Activated T-cell treated with anti-CD3 and anti-CD28 coated beads, Interleukin-2, amount 50 U/mL, for 24 hours (primary cell): ENCODE measurements at regions not wholly inside any gene's neighbourhood (a gene's known extent, or its start where the extent isn't known, plus 50 kb on each side); places are given as distances from the start of the nearest gene placed in this dataset.

Experiments
- DNase-seq: peaks from one replicate; pipeline ENCODE4 v3.0.0-alpha.2; 2020
- H3K27ac Mint-ChIP-seq: 2 replicates; pipeline ENCODE4 v1.8.0; 2020; ENCODE audit warnings: mild to moderate bottlenecking, mixed read lengths
- H3K27me3 Mint-ChIP-seq: 2 replicates; pipeline ENCODE4 v1.8.0; 2020; ENCODE audit warnings: mixed read lengths
- H3K36me3 Mint-ChIP-seq: 2 replicates; pipeline ENCODE4 v1.8.0; 2020; ENCODE audit warnings: low read depth, mixed read lengths
- H3K4me1 Mint-ChIP-seq: 2 replicates; pipeline ENCODE4 v1.8.0; 2020; ENCODE audit warnings: low read depth, mixed read lengths
- H3K4me3 Mint-ChIP-seq: 2 replicates; pipeline ENCODE4 v1.8.0; 2020; ENCODE audit warnings: mild to moderate bottlenecking, moderate library complexity, mixed read lengths
- H3K9me3 Mint-ChIP-seq: 2 replicates; pipeline ENCODE4 v1.8.0; 2020; ENCODE audit warnings: mixed read lengths

DNA sequence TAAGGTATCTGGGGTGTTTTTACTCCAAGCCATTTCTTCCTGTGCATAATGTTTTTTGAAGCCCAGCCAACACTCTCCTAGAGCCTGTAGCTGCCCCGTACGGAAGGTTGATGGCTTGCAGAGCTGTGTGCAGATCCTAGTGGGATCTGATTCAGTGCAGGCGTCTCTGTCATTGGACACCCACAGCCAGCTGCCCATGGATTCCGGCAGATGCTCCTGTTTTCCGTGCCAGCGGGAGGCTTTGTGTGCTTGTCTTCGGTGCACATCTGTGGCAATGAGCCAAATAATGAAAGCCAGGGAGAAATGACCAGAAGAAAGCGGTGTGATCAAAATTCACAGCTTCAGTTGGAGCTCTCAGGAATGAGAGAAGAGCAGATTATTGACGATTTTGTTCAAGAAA, 426.4 kb downstream of the TYW1 start:
- DNase-seq: no peak
- Mint-ChIP-seq H3K27ac (no peak overlapping the region), H3K27me3 (no peaks in the 10 kb centered on the region), H3K4me1 (no peaks in the 10 kb centered on the region), H3K4me3 (no peak overlapping the region), H3K9me3 (no peaks in the 10 kb centered on the region), H3K36me3 (no peaks in the 10 kb centered on the region)

- Mint-ChIP-seq H3K4me1 (no peaks in the 10 kb centered on the region), H3K4me3 (no peak overlapping the region), H3K36me3 (no peaks in the 10 kb centered on the region), H3K9me3 (no peaks in the 10 kb centered on the region), H3K27ac (no peak overlapping the region), H3K27me3 (peaks cover 3% of the 10 kb centered on the region)
- DNase-seq: no peak
Observed at GRCh38 chr7:67426654-67427053, 430.0 kb downstream of the TYW1 start.

- Mint-ChIP-seq H3K9me3 (peaks cover 10% of the 10 kb centered on the region), H3K4me3 (no peak overlapping the region), H3K4me1 (no peaks in the 10 kb centered on the region), H3K27ac (no peak overlapping the region), H3K27me3 (peaks cover 3% of the 10 kb centered on the region), H3K36me3 (no peaks in the 10 kb centered on the region)
- DNase-seq: no peak
Observed at GRCh38 chr7:67429735-67430134, 433.1 kb downstream of the TYW1 start.

- Mint-ChIP-seq H3K9me3 (peaks cover 10% of the 10 kb centered on the region), H3K27ac (no peak overlapping the region), H3K4me3 (no peak overlapping the region), H3K27me3 (peaks cover 3% of the 10 kb centered on the region), H3K4me1 (no peaks in the 10 kb centered on the region), H3K36me3 (no peaks in the 10 kb centered on the region)
- DNase-seq: no peak
Observed at GRCh38 chr7:67432536-67433234, 436.1 kb downstream of the TYW1 start.

DNA sequence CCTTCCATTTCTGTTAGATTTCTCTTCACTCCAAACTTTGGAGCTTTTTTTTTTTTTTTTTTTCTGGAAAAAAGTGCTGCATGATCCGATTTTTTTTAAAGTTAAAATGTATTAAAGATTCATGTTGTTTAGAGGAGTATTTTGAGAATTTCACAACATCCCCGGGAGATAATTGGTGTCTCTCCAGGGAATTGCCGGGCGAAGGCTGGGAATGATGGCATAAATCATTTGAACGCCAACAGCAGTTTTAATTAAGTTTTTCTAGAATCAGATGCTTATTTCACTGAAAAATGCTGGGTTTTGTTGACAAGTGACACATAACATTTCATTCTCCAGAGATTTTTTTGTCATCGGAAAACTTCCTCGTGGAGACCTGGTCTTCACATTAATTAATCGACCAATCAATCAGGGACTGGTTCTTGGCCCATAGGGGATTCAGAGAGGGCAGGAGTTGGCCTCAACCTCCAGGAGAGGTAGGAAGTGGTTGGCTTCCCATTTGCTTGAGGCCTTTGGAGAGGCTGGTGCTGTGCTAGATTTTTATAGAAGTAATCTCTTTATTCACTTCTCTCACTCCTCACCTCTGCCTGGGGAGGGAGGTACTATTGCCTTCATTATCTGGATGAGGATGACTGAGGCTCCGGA, 439.4 kb downstream of the TYW1 start:
- Mint-ChIP-seq H3K4me1 (no peaks in the 10 kb centered on the region), H3K27ac (no peak overlapping the region), H3K4me3 (no peak overlapping the region), H3K9me3 (peaks cover 10% of the 10 kb centered on the region), H3K27me3 (no peaks in the 10 kb centered on the region), H3K36me3 (no peaks in the 10 kb centered on the region)
- DNase-seq: no peak

GRCh38 chr7:67438198-67438882, 441.7 kb downstream of the TYW1 start:
- DNase-seq: no peak
- no peaks in the 10 kb centered on the region for H3K36me3 Mint-ChIP-seq
- no peak overlapping the region for H3K27ac Mint-ChIP-seq
- no peak overlapping the region for H3K4me3 Mint-ChIP-seq
- peaks cover 8% of the 10 kb centered on the region for H3K9me3 Mint-ChIP-seq
- H3K27me3 Mint-ChIP-seq: no peaks in the 10 kb centered on the region
- no peaks in the 10 kb centered on the region for H3K4me1 Mint-ChIP-seq

DNA sequence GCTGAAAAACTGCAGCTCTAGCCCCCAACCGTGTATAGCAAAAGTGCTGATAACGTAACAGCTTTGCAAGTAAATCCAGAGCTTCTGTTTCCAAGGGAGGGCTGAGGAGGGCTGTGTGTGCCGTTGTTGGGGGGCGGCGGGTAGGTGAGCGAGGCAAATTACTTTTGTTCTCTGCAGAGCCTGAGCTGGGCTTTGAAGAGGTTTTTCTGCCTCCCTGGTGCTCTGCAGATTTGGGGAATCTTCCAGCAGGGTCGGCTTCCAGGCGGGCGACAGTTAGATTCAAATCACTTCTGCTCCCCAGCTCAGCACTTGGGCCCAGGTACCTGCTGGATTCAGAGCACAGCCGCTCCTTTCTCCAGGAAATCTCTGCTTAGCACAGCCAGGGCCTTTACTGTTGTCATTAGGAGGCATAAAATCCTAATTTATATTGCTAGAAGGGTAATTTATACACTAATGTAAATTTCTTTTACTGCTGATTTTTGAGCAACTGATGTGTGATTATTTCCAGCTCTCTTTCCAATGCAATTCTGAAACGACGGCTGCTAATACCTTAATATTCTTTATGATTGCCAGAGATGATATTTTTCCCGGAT, 442.4 kb downstream of the TYW1 start:
- DNase-seq: no peak
- H3K27me3 Mint-ChIP-seq: no peaks in the 10 kb centered on the region
- H3K27ac Mint-ChIP-seq: no peak overlapping the region
- H3K36me3 Mint-ChIP-seq: no peaks in the 10 kb centered on the region
- no peak overlapping the region for H3K4me3 Mint-ChIP-seq
- peaks cover 2% of the 10 kb centered on the region for H3K9me3 Mint-ChIP-seq
- H3K4me1 Mint-ChIP-seq: no peaks in the 10 kb centered on the region

DNA sequence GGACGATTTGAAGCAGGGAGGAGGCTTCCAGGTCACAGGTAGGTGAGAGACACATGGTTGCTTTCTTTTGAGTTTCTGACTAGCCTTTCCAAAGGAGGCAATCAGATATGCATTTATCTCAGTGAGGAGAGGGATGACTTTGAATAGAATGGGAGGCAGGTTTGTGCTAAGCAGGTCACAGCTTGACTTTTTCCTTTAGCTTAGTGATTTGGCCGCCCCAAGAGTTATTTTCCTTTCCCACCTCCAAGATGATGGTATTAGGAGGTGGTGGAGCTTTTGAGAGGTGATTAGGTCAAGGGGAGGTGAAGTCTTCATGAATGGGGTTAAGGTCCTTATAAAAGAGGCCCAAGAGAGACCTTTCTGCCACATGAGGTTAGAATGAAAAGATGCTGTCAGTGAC, 443.7 kb downstream of the TYW1 start:
- no peaks in the 10 kb centered on the region for H3K36me3 Mint-ChIP-seq
- H3K27me3 Mint-ChIP-seq: no peaks in the 10 kb centered on the region

GRCh38 chr7:67445728-67446127, 449.1 kb downstream of the TYW1 start:
- H3K36me3 Mint-ChIP-seq: no peaks in the 10 kb centered on the region
- H3K9me3 Mint-ChIP-seq: no peaks in the 10 kb centered on the region
- H3K27me3 Mint-ChIP-seq: no peaks in the 10 kb centered on the region
- DNase-seq: no peak
- no peak overlapping the region for H3K27ac Mint-ChIP-seq
- H3K4me3 Mint-ChIP-seq: no peak overlapping the region
- no peaks in the 10 kb centered on the region for H3K4me1 Mint-ChIP-seq

More for the DNA sequence above, 443.7 kb downstream of the TYW1 start:
- H3K4me3 Mint-ChIP-seq: no peak overlapping the region
- H3K27ac Mint-ChIP-seq: no peak overlapping the region
- no peaks in the 10 kb centered on the region for H3K9me3 Mint-ChIP-seq
- no peaks in the 10 kb centered on the region for H3K4me1 Mint-ChIP-seq
- no peak for DNase-seq

DNA sequence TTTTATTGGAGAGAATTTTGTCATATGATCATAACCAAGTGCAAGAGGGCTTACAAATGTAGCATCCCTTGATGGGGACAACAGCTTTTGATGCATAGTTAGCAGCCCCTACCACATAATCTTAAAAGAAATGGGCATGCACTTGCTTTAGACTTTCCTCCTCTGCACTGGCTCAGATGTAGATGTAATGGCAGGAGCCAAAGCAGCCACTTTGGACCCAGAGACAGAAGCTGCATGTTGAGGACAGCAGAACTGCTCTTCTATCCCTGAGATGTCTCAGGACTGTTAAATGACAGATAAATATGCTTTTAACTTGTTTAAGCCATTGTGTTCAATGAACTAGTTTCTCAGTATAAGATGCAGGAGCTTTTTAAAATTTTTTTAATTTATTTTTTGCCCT, 450.7 kb downstream of the TYW1 start:
- H3K27ac Mint-ChIP-seq: no peak overlapping the region
- H3K4me3 Mint-ChIP-seq: no peak overlapping the region
- no peaks in the 10 kb centered on the region for H3K27me3 Mint-ChIP-seq
- H3K9me3 Mint-ChIP-seq: no peaks in the 10 kb centered on the region
- no peaks in the 10 kb centered on the region for H3K4me1 Mint-ChIP-seq
- H3K36me3 Mint-ChIP-seq: no peaks in the 10 kb centered on the region
- DNase-seq: no peak

- H3K9me3 Mint-ChIP-seq: peaks cover 5% of the 10 kb centered on the region
- H3K4me1 Mint-ChIP-seq: no peaks in the 10 kb centered on the region
- H3K27ac Mint-ChIP-seq: no peak overlapping the region
- no peaks in the 10 kb centered on the region for H3K27me3 Mint-ChIP-seq
- no peak overlapping the region for H3K4me3 Mint-ChIP-seq
- no peak for DNase-seq
- H3K36me3 Mint-ChIP-seq: no peaks in the 10 kb centered on the region
Observed at GRCh38 chr7:67448271-67448670, 451.6 kb downstream of the TYW1 start.

GRCh38 chr7:67450171-67450570, 453.5 kb downstream of the TYW1 start:
- Mint-ChIP-seq H3K27me3 (no peaks in the 10 kb centered on the region), H3K36me3 (no peaks in the 10 kb centered on the region), H3K4me3 (no peak overlapping the region), H3K27ac (no peak overlapping the region), H3K4me1 (no peaks in the 10 kb centered on the region), H3K9me3 (peaks cover 5% of the 10 kb centered on the region)
- DNase-seq: no peak

DNA sequence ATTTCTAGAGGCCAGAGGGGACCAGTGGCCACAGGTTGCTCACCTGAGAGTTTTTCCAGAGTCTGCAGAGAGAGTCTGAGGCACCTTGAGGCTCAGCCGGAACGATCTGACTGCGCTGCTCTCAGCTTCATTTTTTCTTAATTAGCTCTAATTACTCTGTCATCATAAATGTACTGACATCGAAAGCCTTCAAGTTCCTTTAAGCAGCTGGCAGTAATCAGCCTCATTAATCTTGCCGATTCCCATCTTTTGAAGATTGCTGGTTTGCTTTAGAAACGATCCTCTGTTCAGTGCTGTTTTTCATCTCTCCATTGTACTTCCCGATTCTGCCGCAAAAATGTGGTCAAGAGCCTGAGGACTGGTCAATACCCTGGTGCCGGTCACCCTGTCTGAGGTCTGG, 454.7 kb downstream of the TYW1 start:
- no peak for DNase-seq
- no peak overlapping the region for H3K4me3 Mint-ChIP-seq
- H3K27ac Mint-ChIP-seq: no peak overlapping the region
- H3K4me1 Mint-ChIP-seq: no peaks in the 10 kb centered on the region
- no peaks in the 10 kb centered on the region for H3K36me3 Mint-ChIP-seq
- H3K9me3 Mint-ChIP-seq: peaks cover 5% of the 10 kb centered on the region
- no peaks in the 10 kb centered on the region for H3K27me3 Mint-ChIP-seq

DNA sequence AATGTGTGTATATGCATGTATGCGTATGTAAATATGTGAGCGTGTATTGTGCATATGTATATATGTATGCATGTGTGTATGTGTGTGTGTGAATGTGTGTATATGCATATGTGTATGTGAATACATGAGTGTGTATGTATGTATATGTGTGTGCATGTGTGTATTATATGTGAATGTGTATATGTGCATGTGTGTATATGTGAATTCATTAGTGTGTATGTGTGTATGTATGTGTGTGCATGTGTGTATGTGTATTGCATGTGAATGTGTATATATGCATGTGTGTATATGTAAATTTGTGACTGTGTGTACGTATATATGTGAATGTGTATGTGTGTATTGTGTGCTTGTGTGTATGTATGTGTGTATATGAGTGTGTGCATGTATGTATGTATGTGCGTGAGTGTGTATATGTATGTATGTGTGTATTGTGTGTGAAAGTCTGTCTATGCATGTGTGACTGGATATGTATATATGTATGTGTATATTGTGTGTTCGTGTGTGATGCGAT, 455.9 kb downstream of the TYW1 start:
- no peak for DNase-seq
- H3K27ac Mint-ChIP-seq: no peak overlapping the region
- peaks cover 3% of the 10 kb centered on the region for H3K27me3 Mint-ChIP-seq
- H3K4me3 Mint-ChIP-seq: no peak overlapping the region
- H3K36me3 Mint-ChIP-seq: no peaks in the 10 kb centered on the region
- H3K9me3 Mint-ChIP-seq: peaks cover 5% of the 10 kb centered on the region
- no peaks in the 10 kb centered on the region for H3K4me1 Mint-ChIP-seq
